CD4-positive, CD25-positive, alpha-beta regulatory T cell (primary cell): ENCODE measurements at regions not wholly inside any gene's neighbourhood (a gene's known extent, or its start where the extent isn't known, plus 50 kb on each side); places are given as distances from the start of the nearest gene placed in this dataset.

Source experiments
- ATAC-seq, 2 donors: fragments of 150-1000 bp; cut with Tn5 transposase; one replicate each; pipeline ENCODE4 v1.10.0; 2021; ENCODE audit warnings: low read depth in 2 of 2, moderate number of reproducible peaks in 2 of 2, moderate library complexity in 1 of 2
- DNase-seq, 3 donors: peaks; one replicate each; pipeline versions ENCODE4 v3.0.0 to v3.0.0-alpha.2; 2012 to 2022; ENCODE audit warnings: mixed read lengths in 1 of 3
- H3K27ac ChIP-seq: one replicate; pipeline ENCODE4 v1.7.0; 2013; ENCODE audit warnings: mild to moderate bottlenecking, low read length; ENCODE audit not compliant: insufficient read depth, poor library complexity, severe bottlenecking
- H3K27me3 ChIP-seq: one replicate; pipeline ENCODE4 v1.7.0; 2013; ENCODE audit warnings: low read length; ENCODE audit not compliant: control insufficient read depth, insufficient read depth
- H3K36me3 ChIP-seq: one replicate; pipeline ENCODE4 v1.7.0; 2013; ENCODE audit warnings: mild to moderate bottlenecking, low read length, moderate library complexity; ENCODE audit not compliant: control insufficient read depth, insufficient read depth
- H3K4me1 ChIP-seq: 2 replicates; pipeline ENCODE4 v1.7.0; 2013; ENCODE audit warnings: mild to moderate bottlenecking, low read length; ENCODE audit not compliant: insufficient read depth, control insufficient read depth, poor library complexity, severe bottlenecking
- H3K4me3 ChIP-seq: one replicate; pipeline ENCODE4 v1.7.0; 2013; ENCODE audit warnings: low read depth, mild to moderate bottlenecking, low read length, moderate library complexity
- H3K9me3 ChIP-seq, 2 experiments: 1 replicate in 1 of 2; 2 replicates in 1 of 2; pipeline ENCODE4 v1.7.0; 2013; ENCODE audit warnings: low read length in 2 of 2, mild to moderate bottlenecking in 1 of 2, moderate library complexity in 1 of 2; ENCODE audit not compliant: control insufficient read depth in 2 of 2
- H3K27ac Mint-ChIP-seq, 3 donors: one replicate each; pipeline ENCODE4 v1.8.0; 2020 to 2022; ENCODE audit warnings: mild to moderate bottlenecking in 3 of 3, mixed read lengths in 3 of 3, moderate library complexity in 2 of 3
- H3K27me3 Mint-ChIP-seq: one replicate; pipeline ENCODE4 v1.8.0; 2022; ENCODE audit warnings: mild to moderate bottlenecking, mixed read lengths
- H3K36me3 Mint-ChIP-seq: one replicate; pipeline ENCODE4 v1.8.0; 2020; ENCODE audit warnings: mixed read lengths
- H3K4me1 Mint-ChIP-seq, 4 donors: one replicate each; pipeline ENCODE4 v1.8.0; 2020 to 2022; ENCODE audit warnings: mixed read lengths in 4 of 4, mild to moderate bottlenecking in 1 of 4
- H3K4me3 Mint-ChIP-seq, 4 donors: one replicate each; pipeline ENCODE4 v1.8.0; 2020 to 2022; ENCODE audit warnings: mild to moderate bottlenecking in 4 of 4, mixed read lengths in 4 of 4, moderate library complexity in 3 of 4
- H3K9me3 Mint-ChIP-seq, 7 donors: one replicate each; pipeline ENCODE4 v1.8.0; 2020 to 2022; ENCODE audit warnings: mixed read lengths in 7 of 7, mild to moderate bottlenecking in 3 of 7, moderate library complexity in 2 of 7

- H3K4me1 Mint-ChIP-seq: no peaks in the 10 kb centered on the region
- H3K27me3 Mint-ChIP-seq: no peaks in the 10 kb centered on the region
- H3K4me1 ChIP-seq: no peaks in the 10 kb centered on the region
- DNase-seq: no peak
- H3K9me3 Mint-ChIP-seq: peaks cover 0 to 20% (median 10%) of the 10 kb centered on the region in 7 donors
- H3K4me3 Mint-ChIP-seq: no peak overlapping the region
- no peak overlapping the region for H3K4me3 ChIP-seq
- no peak overlapping the region for H3K27ac Mint-ChIP-seq
- H3K36me3 ChIP-seq: no peaks in the 10 kb centered on the region
- H3K36me3 Mint-ChIP-seq: no peaks in the 10 kb centered on the region
- peaks cover 0 to 5% of the 10 kb centered on the region in 2 experiments for H3K9me3 ChIP-seq
- no peaks in the 10 kb centered on the region for H3K27me3 ChIP-seq
- no peak for ATAC-seq
- no peak overlapping the region for H3K27ac ChIP-seq
These were observed 500.4 kb downstream of the IRX1 start for GRCh38 chr5:4095918-4096630.

GRCh38 chr5:4097199-4097598 lies 501.6 kb downstream of the IRX1 start:
- Histone ChIP-seq H3K9me3 (peaks cover 0 to 5% of the 10 kb centered on the region in 2 experiments), H3K36me3 (no peaks in the 10 kb centered on the region), H3K27ac (no peak overlapping the region), H3K27me3 (no peaks in the 10 kb centered on the region), H3K4me1 (no peaks in the 10 kb centered on the region), H3K4me3 (no peak overlapping the region)
- no peak for DNase-seq
- Mint-ChIP-seq H3K9me3 (peaks cover 0 to 16% (median 8%) of the 10 kb centered on the region in 7 donors), H3K4me3 (no peak overlapping the region), H3K36me3 (no peaks in the 10 kb centered on the region), H3K27me3 (no peaks in the 10 kb centered on the region), H3K4me1 (no peaks in the 10 kb centered on the region), H3K27ac (no peak overlapping the region)
- ATAC-seq: no peak

- no peaks in the 10 kb centered on the region for H3K36me3 ChIP-seq
- peaks cover 0 to 5% of the 10 kb centered on the region in 2 experiments for H3K9me3 ChIP-seq
- Mint-ChIP-seq H3K36me3 (no peaks in the 10 kb centered on the region), H3K4me1 (no peaks in the 10 kb centered on the region), H3K27me3 (no peaks in the 10 kb centered on the region), H3K4me3 (no peak overlapping the region), H3K9me3 (peaks cover 0 to 17% (median 6%) of the 10 kb centered on the region in 7 donors), H3K27ac (no peak overlapping the region)
- H3K4me1 ChIP-seq: no peaks in the 10 kb centered on the region
- ATAC-seq (no peak), DNase-seq (no peak)
- no peaks in the 10 kb centered on the region for H3K27me3 ChIP-seq
- H3K27ac ChIP-seq: no peak overlapping the region
- H3K4me3 ChIP-seq: no peak overlapping the region
These were observed 502.6 kb downstream of the IRX1 start for GRCh38 chr5:4098226-4098625.

GRCh38 chr5:4099386-4099785 lies 503.8 kb downstream of the IRX1 start:
- DNase-seq (no peak), ATAC-seq (no peak)
- no peak overlapping the region for H3K27ac ChIP-seq
- H3K9me3 Mint-ChIP-seq: peaks cover 0 to 11% (median 6%) of the 10 kb centered on the region in 7 donors
- H3K4me3 ChIP-seq: no peak overlapping the region
- no peak overlapping the region for H3K4me3 Mint-ChIP-seq
- H3K36me3 Mint-ChIP-seq: no peaks in the 10 kb centered on the region
- H3K27ac Mint-ChIP-seq: no peak overlapping the region
- no peaks in the 10 kb centered on the region for H3K27me3 Mint-ChIP-seq
- peaks cover 0 to 5% of the 10 kb centered on the region in 2 experiments for H3K9me3 ChIP-seq
- no peaks in the 10 kb centered on the region for H3K4me1 Mint-ChIP-seq
- no peaks in the 10 kb centered on the region for H3K27me3 ChIP-seq
- H3K4me1 ChIP-seq: no peaks in the 10 kb centered on the region
- H3K36me3 ChIP-seq: no peaks in the 10 kb centered on the region

GRCh38 chr5:4100739-4101138 lies 505.1 kb downstream of the IRX1 start:
- Histone ChIP-seq H3K4me1 (no peaks in the 10 kb centered on the region), H3K27me3 (no peaks in the 10 kb centered on the region), H3K36me3 (no peaks in the 10 kb centered on the region), H3K4me3 (no peak overlapping the region), H3K27ac (no peak overlapping the region), H3K9me3 (no peaks in the 10 kb centered on the region)
- Mint-ChIP-seq H3K4me3 (no peak overlapping the region), H3K4me1 (no peaks in the 10 kb centered on the region), H3K9me3 (peaks cover 3 to 10% (median 4%) of the 10 kb centered on the region in 7 donors), H3K27me3 (no peaks in the 10 kb centered on the region), H3K36me3 (no peaks in the 10 kb centered on the region), H3K27ac (peak overlapping the region in 1 of 3 donors; percentile 25)
- DNase-seq (no peak), ATAC-seq (no peak)

- no peaks in the 10 kb centered on the region for H3K9me3 ChIP-seq
- Mint-ChIP-seq H3K9me3 (peaks cover 2 to 12% (median 4%) of the 10 kb centered on the region in 7 donors), H3K27ac (no peak overlapping the region), H3K36me3 (no peaks in the 10 kb centered on the region), H3K4me3 (no peak overlapping the region), H3K4me1 (no peaks in the 10 kb centered on the region), H3K27me3 (no peaks in the 10 kb centered on the region)
- H3K4me1 ChIP-seq: no peaks in the 10 kb centered on the region
- no peak overlapping the region for H3K27ac ChIP-seq
- no peaks in the 10 kb centered on the region for H3K36me3 ChIP-seq
- no peak for ATAC-seq
- H3K4me3 ChIP-seq: no peak overlapping the region
- no peak for DNase-seq
- H3K27me3 ChIP-seq: no peaks in the 10 kb centered on the region
These were observed 505.6 kb downstream of the IRX1 start for GRCh38 chr5:4101189-4101588.

- no peak overlapping the region for H3K4me3 Mint-ChIP-seq
- H3K27me3 Mint-ChIP-seq: no peaks in the 10 kb centered on the region
- H3K4me1 ChIP-seq: no peaks in the 10 kb centered on the region
- peaks cover 0 to 11% (median 4%) of the 10 kb centered on the region in 7 donors for H3K9me3 Mint-ChIP-seq
- H3K36me3 Mint-ChIP-seq: no peaks in the 10 kb centered on the region
- ATAC-seq (no peak), DNase-seq (no peak)
- H3K9me3 ChIP-seq: no peaks in the 10 kb centered on the region
- H3K27me3 ChIP-seq: no peaks in the 10 kb centered on the region
- no peaks in the 10 kb centered on the region for H3K36me3 ChIP-seq
- no peak overlapping the region for H3K4me3 ChIP-seq
- H3K4me1 Mint-ChIP-seq: no peaks in the 10 kb centered on the region
- no peak overlapping the region for H3K27ac Mint-ChIP-seq
- H3K27ac ChIP-seq: no peak overlapping the region
These were observed 509.4 kb downstream of the IRX1 start for GRCh38 chr5:4104831-4105597.
